ENCODE measurements at regions not wholly inside any gene's neighbourhood (a gene's known extent, or its start where the extent isn't known, plus 50 kb on each side); places are given as distances from the start of the nearest gene placed in this dataset.

GRCh38 chr5:39980056-39980455, 555.3 kb upstream of the DAB2 start:
- no peaks in the 10 kb centered on the region for H3K4me1 Mint-ChIP-seq (ENCODE audit: insufficient read depth, unreplicated experiment)
- H3K36me3 Mint-ChIP-seq (ENCODE audit: insufficient read depth, unreplicated experiment): no peaks in the 10 kb centered on the region
- H3K4me3 Mint-ChIP-seq (ENCODE audit: unreplicated experiment): no peak overlapping the region
- intact Hi-C loops (cut with micrococcal nuclease): no loop called here
- POLR2A ChIA-PET: no interaction called here
- H3K9me3 Mint-ChIP-seq (ENCODE audit: unreplicated experiment): no peaks in the 10 kb centered on the region
- CTCF ChIA-PET: interaction anchor here (0.6 kb wide), 1 partner anchor 28 kb away, joined by 3 read pairs; no protein-coding TSS in a partner anchor
- H3K27ac Mint-ChIP-seq (ENCODE audit: low read depth, unreplicated experiment): no peak overlapping the region
- TF ChIP-seq CTCF (IDR thresholded peaks at IDR 0.05; ENCODE audit: unreplicated experiment): no peak
- DNase-seq (ENCODE audit: unreplicated experiment): peak; percentile 27
- no TSS peak for BruUV-seq (replicated peaks)
- H3K27me3 Mint-ChIP-seq (ENCODE audit: insufficient read depth, unreplicated experiment): no peaks in the 10 kb centered on the region

GRCh38 chr5:39977066-39977655, 552.4 kb upstream of the DAB2 start:
- no peaks in the 10 kb centered on the region for H3K9me3 Mint-ChIP-seq (ENCODE audit: unreplicated experiment)
- intact Hi-C loops (cut with micrococcal nuclease): no loop called here
- DNase-seq (ENCODE audit: unreplicated experiment): no peak
- no peak overlapping the region for H3K27ac Mint-ChIP-seq (ENCODE audit: low read depth, unreplicated experiment)
- no TSS peak for BruUV-seq (replicated peaks)
- no peak overlapping the region for H3K4me3 Mint-ChIP-seq (ENCODE audit: unreplicated experiment)
- no peak for TF ChIP-seq CTCF (IDR thresholded peaks at IDR 0.05; ENCODE audit: unreplicated experiment)
- CTCF ChIA-PET: no interaction called here
- no peaks in the 10 kb centered on the region for H3K36me3 Mint-ChIP-seq (ENCODE audit: insufficient read depth, unreplicated experiment)
- POLR2A ChIA-PET: no interaction called here
- H3K27me3 Mint-ChIP-seq (ENCODE audit: insufficient read depth, unreplicated experiment): no peaks in the 10 kb centered on the region
- no peaks in the 10 kb centered on the region for H3K4me1 Mint-ChIP-seq (ENCODE audit: insufficient read depth, unreplicated experiment)

- CTCF ChIA-PET: no interaction called here
- BruUV-seq (replicated peaks): no TSS peak
Observed at GRCh38 chr5:39970117-39970798, 545.5 kb upstream of the DAB2 start.

GRCh38 chr5:39968381-39968780, 543.6 kb upstream of the DAB2 start:
- Mint-ChIP-seq H3K4me1 (ENCODE audit: insufficient read depth, unreplicated experiment) (no peaks in the 10 kb centered on the region), H3K27me3 (ENCODE audit: insufficient read depth, unreplicated experiment) (no peaks in the 10 kb centered on the region), H3K36me3 (ENCODE audit: insufficient read depth, unreplicated experiment) (no peaks in the 10 kb centered on the region), H3K4me3 (ENCODE audit: unreplicated experiment) (no peak overlapping the region), H3K27ac (ENCODE audit: low read depth, unreplicated experiment) (no peak overlapping the region), H3K9me3 (ENCODE audit: unreplicated experiment) (no peaks in the 10 kb centered on the region)
- no peak for DNase-seq (ENCODE audit: unreplicated experiment)
- POLR2A ChIA-PET: no interaction called here
- BruUV-seq (replicated peaks): no TSS peak
- CTCF ChIA-PET: no interaction called here
- intact Hi-C loops (cut with micrococcal nuclease): no loop called here
- TF ChIP-seq CTCF (IDR thresholded peaks at IDR 0.05; ENCODE audit: unreplicated experiment): no peak

More at GRCh38 chr5:39970117-39970798, 545.5 kb upstream of the DAB2 start:
- no peak for TF ChIP-seq CTCF (IDR thresholded peaks at IDR 0.05; ENCODE audit: unreplicated experiment)
- intact Hi-C loops (cut with micrococcal nuclease): no loop called here
- H3K9me3 Mint-ChIP-seq (ENCODE audit: unreplicated experiment): no peaks in the 10 kb centered on the region
- no peak overlapping the region for H3K27ac Mint-ChIP-seq (ENCODE audit: low read depth, unreplicated experiment)
- H3K36me3 Mint-ChIP-seq (ENCODE audit: insufficient read depth, unreplicated experiment): no peaks in the 10 kb centered on the region
- H3K4me1 Mint-ChIP-seq (ENCODE audit: insufficient read depth, unreplicated experiment): no peaks in the 10 kb centered on the region
- H3K4me3 Mint-ChIP-seq (ENCODE audit: unreplicated experiment): no peak overlapping the region
- POLR2A ChIA-PET: no interaction called here
- no peak for DNase-seq (ENCODE audit: unreplicated experiment)
- no peaks in the 10 kb centered on the region for H3K27me3 Mint-ChIP-seq (ENCODE audit: insufficient read depth, unreplicated experiment)

Data from MCF 10A (cell line).